SK-N-MC (cell line): ENCODE measurements at regions not wholly inside any gene's neighbourhood (a gene's known extent, or its start where the extent isn't known, plus 50 kb on each side); places are given as distances from the start of the nearest gene placed in this dataset.
"Not testable (repeated sequence)": the region's sequence is repeated elsewhere in the genome, so short reads cannot be mapped to it uniquely, and the experiment has no call there.

ENCODE experiments used
- DNase-seq: peaks from one replicate; pipeline ENCODE4 v3.0.0-alpha.2; 2011; ENCODE audit warnings: low read depth, low spot score
- H3K27ac ChIP-seq: fragments of 200-600 bp; sonication (generic); 2 replicates; pipeline ENCODE4 v1.5.1; 2016; ENCODE audit warnings: mixed run types
- H3K36me3 ChIP-seq: fragments of 200-600 bp; sonication (generic); 2 replicates; pipeline ENCODE4 v1.6.1; 2017; ENCODE audit warnings: antibody characterized with exemption, low read length, mixed read lengths; ENCODE audit not compliant: insufficient read depth
- H3K4me3 ChIP-seq: fragments of 200-600 bp; sonication (generic); 2 replicates; pipeline ENCODE4 v1.5.1; 2016
- H3K9ac ChIP-seq: fragments of 200-600 bp; sonication (generic); 2 replicates; pipeline ENCODE4 v1.8.0; 2017; ENCODE audit warnings: mixed run types, mixed read lengths; ENCODE audit not compliant: insufficient read length
- H3K9me3 ChIP-seq: fragments of 200-600 bp; sonication (generic); 2 replicates; pipeline ENCODE4 v1.6.1; 2017; ENCODE audit warnings: low read depth, mild to moderate bottlenecking, antibody characterized with exemption, low read length, moderate library complexity, mixed read lengths
- EZH2 ChIP-seq: fragments of 200-600 bp; sonication (generic); IDR thresholded peaks from one replicate; pipeline ENCODE4 v1.6.1; 2017; ENCODE audit warnings: antibody characterized with exemption
- FOXP2 ChIP-seq: optimal IDR thresholded peaks from 2 replicates; pipeline ENCODE3; 2011; ENCODE audit warnings: mild to moderate bottlenecking, moderate library complexity; ENCODE audit not compliant: insufficient read depth; ENCODE audit errors: extremely low read length, control extremely low read depth
- POLR2AphosphoS5 ChIP-seq: IDR thresholded peaks from 2 replicates; pipeline ENCODE4 v1.6.1; 2012; ENCODE audit warnings: mild to moderate bottlenecking, low read depth, low read length, borderline replicate concordance

- Histone ChIP-seq H3K4me3 (no peak overlapping the region), H3K9ac (no peak overlapping the region), H3K27ac (no peak overlapping the region), H3K9me3 (no peaks in the 10 kb centered on the region), H3K36me3 (no peaks in the 10 kb centered on the region)
- DNase-seq = no peak
- TF ChIP-seq EZH2 (no peak), FOXP2 (no peak), POLR2AphosphoS5 (no peak)
Measured at GRCh38 chr2:2591542-2591940, 260.5 kb upstream of the MYT1L start.

GRCh38 chr2:2590841-2591541 is 259.9 kb upstream of the MYT1L start:
- H3K9ac ChIP-seq = no peak overlapping the region
- TF ChIP-seq EZH2 (no peak), FOXP2 (no peak), POLR2AphosphoS5 (no peak)
- DNase-seq = no peak
- no peak overlapping the region for H3K4me3 ChIP-seq
- no peak overlapping the region for H3K27ac ChIP-seq
- H3K36me3 ChIP-seq = no peaks in the 10 kb centered on the region
- H3K9me3 ChIP-seq = no peaks in the 10 kb centered on the region

- no peak for TF ChIP-seq FOXP2
- TF ChIP-seq POLR2AphosphoS5 = no peak
- TF ChIP-seq EZH2 = no peak
- Histone ChIP-seq H3K4me3 (no peak overlapping the region), H3K9me3 (no peaks in the 10 kb centered on the region)
Measured at GRCh38 chr2:2590141-2590540, 259.1 kb upstream of the MYT1L start.

GRCh38 chr2:2588777-2589176 is 257.7 kb upstream of the MYT1L start:
- TF ChIP-seq FOXP2 = no peak
- no peak for TF ChIP-seq POLR2AphosphoS5
- no peak for TF ChIP-seq EZH2
- no peak overlapping the region for H3K9ac ChIP-seq
- no peaks in the 10 kb centered on the region for H3K9me3 ChIP-seq
- H3K4me3 ChIP-seq = no peak overlapping the region
- no peak overlapping the region for H3K27ac ChIP-seq
- no peak for DNase-seq
- no peaks in the 10 kb centered on the region for H3K36me3 ChIP-seq

More at GRCh38 chr2:2590141-2590540, 259.1 kb upstream of the MYT1L start:
- H3K36me3 ChIP-seq = no peaks in the 10 kb centered on the region
- no peak overlapping the region for H3K27ac ChIP-seq
- no peak overlapping the region for H3K9ac ChIP-seq
- no peak for DNase-seq

- H3K9ac ChIP-seq = no peak overlapping the region
- TF ChIP-seq EZH2 (no peak), FOXP2 (no peak), POLR2AphosphoS5 (no peak)
- H3K27ac ChIP-seq = no peak overlapping the region
- no peak overlapping the region for H3K4me3 ChIP-seq
- no peaks in the 10 kb centered on the region for H3K9me3 ChIP-seq
- no peaks in the 10 kb centered on the region for H3K36me3 ChIP-seq
- DNase-seq = no peak
Measured at GRCh38 chr2:2587354-2587753, 256.3 kb upstream of the MYT1L start.

GRCh38 chr2:2586931-2587330 is 255.9 kb upstream of the MYT1L start:
- Histone ChIP-seq H3K36me3 (no peaks in the 10 kb centered on the region), H3K9ac (no peak overlapping the region), H3K9me3 (no peaks in the 10 kb centered on the region), H3K27ac (no peak overlapping the region), H3K4me3 (no peak overlapping the region)
- DNase-seq = no peak
- TF ChIP-seq FOXP2 (no peak), POLR2AphosphoS5 (no peak), EZH2 (no peak)

- H3K9ac ChIP-seq = no peak overlapping the region
- no peak overlapping the region for H3K4me3 ChIP-seq
- H3K36me3 ChIP-seq = no peaks in the 10 kb centered on the region
- no peak overlapping the region for H3K27ac ChIP-seq
- DNase-seq = no peak
- no peak for TF ChIP-seq POLR2AphosphoS5
- TF ChIP-seq EZH2 = no peak
- TF ChIP-seq FOXP2 = no peak
- H3K9me3 ChIP-seq = no peaks in the 10 kb centered on the region
Measured at GRCh38 chr2:2586068-2586776, 255.1 kb upstream of the MYT1L start.

- TF ChIP-seq FOXP2 (no peak), POLR2AphosphoS5 (no peak), EZH2 (no peak)
- H3K4me3 ChIP-seq = no peak overlapping the region
- DNase-seq = no peak
- no peak overlapping the region for H3K9ac ChIP-seq
- no peaks in the 10 kb centered on the region for H3K9me3 ChIP-seq
- no peak overlapping the region for H3K27ac ChIP-seq
- H3K36me3 ChIP-seq = no peaks in the 10 kb centered on the region
Measured at GRCh38 chr2:2582998-2583545, 252.0 kb upstream of the MYT1L start.

GRCh38 chr2:2581331-2582159 is 250.5 kb upstream of the MYT1L start:
- Histone ChIP-seq H3K36me3 (no peaks in the 10 kb centered on the region), H3K27ac (no peak overlapping the region), H3K9ac (no peak overlapping the region), H3K9me3 (no peaks in the 10 kb centered on the region), H3K4me3 (no peak overlapping the region)
- no peak for DNase-seq
- no peak for TF ChIP-seq POLR2AphosphoS5
- no peak for TF ChIP-seq EZH2
- TF ChIP-seq FOXP2 = no peak

- DNase-seq, H3K9ac ChIP-seq, H3K4me3 ChIP-seq, H3K27ac ChIP-seq, H3K36me3 ChIP-seq, H3K9me3 ChIP-seq: not testable (repeated sequence)
Measured at GRCh38 chr2:2580841-2581240, 249.8 kb upstream of the MYT1L start.
